HCT116 (cell line): ENCODE measurements at regions not wholly inside any gene's neighbourhood (a gene's known extent, or its start where the extent isn't known, plus 50 kb on each side); places are given as distances from the start of the nearest gene placed in this dataset.

Experiments used
- ATAC-seq: fragments of 200-7000 bp; cut with Tn5 transposase; 2 replicates; pipeline ENCODE4 v1.9.1; 2020; ENCODE audit warnings: mild to moderate bottlenecking, moderate library complexity
- BruUV-seq: library from RNA; stranded (reverse); fragments of 400-500 nt; replicated peaks from 2 replicates; lab custom pipeline; 2021; lab: Mats Ljungman, UMichigan
- CTCF ChIA-PET: fragments of 300-600 bp; sonication (Branson Sonifier 250); formaldehyde crosslinking; loops from one replicate; lab custom pipeline; 2021; ENCODE audit warnings: antibody characterized with exemption; lab: Charles Lee
- POLR2A ChIA-PET: fragments of 300-600, 350-600 bp; sonication (Branson Sonifier 250); formaldehyde crosslinking; loops from one replicate; lab custom pipeline; 2021; ENCODE audit warnings: antibody characterized with exemption; lab: Charles Lee
- RAD21 ChIA-PET, 2 experiments: fragments of 300-600 bp; sonication (Branson Sonifier 250); formaldehyde crosslinking; loops; one replicate each; lab custom pipeline; 2023; ENCODE audit warnings: low total read pairs in 2 of 2; ENCODE audit not compliant: uncharacterized antibody in 2 of 2, unreplicated experiment in 2 of 2, low non-redundant PET in 1 of 2; lab: Charles Lee
- DNase-seq: peaks from one replicate; pipeline ENCODE4 v3.0.0-alpha.2; 2010; ENCODE audit warnings: low read depth, low spot score
- H2AFZ ChIP-seq: fragments of 200-600 bp; shearing (Covaris generic), sonication (generic); 2 replicates; pipeline ENCODE4 v1.6.1; 2017; ENCODE audit warnings: low read depth, mixed run types, mixed read lengths, antibody characterized with exemption, low read length; ENCODE audit not compliant: poor library complexity, severe bottlenecking
- H3K27ac ChIP-seq: 2 replicates; pipeline ENCODE4 v1.5.1; 2012; ENCODE audit warnings: low read depth, low read length
- H3K27me3 ChIP-seq: fragments of 200-600 bp; sonication (generic); 2 replicates; pipeline ENCODE4 v1.6.1; 2016; ENCODE audit warnings: mixed run types, low read length, mixed read lengths; ENCODE audit not compliant: insufficient read depth
- H3K36me3 ChIP-seq, 2 experiments: fragments of 200-500 bp in 1 of 2; fragments of 200-600 bp in 1 of 2; sonication (Bioruptor generic) in 1 of 2; sonication (generic) in 1 of 2; 2 replicates each; pipeline versions ENCODE4 v1.5.1 to v1.6.1; 2014 to 2016; ENCODE audit warnings: low read length in 2 of 2, inconsistent platforms in 1 of 2, mixed read lengths in 1 of 2, mixed run types in 1 of 2; ENCODE audit not compliant: insufficient read depth in 2 of 2, control insufficient read depth in 1 of 2
- H3K4me1 ChIP-seq, 2 experiments: fragments of 200-600 bp in 1 of 2; sonication (generic) in 1 of 2; 2 replicates each; pipeline versions ENCODE4 v1.5.1 to v1.6.1; 2012 to 2017; ENCODE audit warnings: low read length in 2 of 2, inconsistent platforms in 1 of 2, mild to moderate bottlenecking in 1 of 2, mixed read lengths in 1 of 2, mixed run types in 1 of 2, moderate library complexity in 1 of 2; ENCODE audit not compliant: insufficient read depth in 2 of 2, control insufficient read depth in 1 of 2
- H3K4me2 ChIP-seq: fragments of 200-600 bp; sonication (generic); 2 replicates; pipeline ENCODE4 v1.6.1; 2017; ENCODE audit warnings: mixed run types, low read length, mixed read lengths
- H3K4me3 ChIP-seq, 2 experiments: fragments of 200-600 bp in 1 of 2; sonication (generic) in 1 of 2; replicated peaks in 1 of 2; 2 replicates each; pipeline ENCODE4 v1.5.1; 2011 to 2016; ENCODE audit warnings: low read length in 2 of 2, control low read depth in 1 of 2, low read depth in 1 of 2, mild to moderate bottlenecking in 1 of 2, mixed read lengths in 1 of 2, mixed run types in 1 of 2
- H3K79me2 ChIP-seq: fragments of 200-600 bp; sonication (generic); 2 replicates; pipeline ENCODE4 v1.6.1; 2017; ENCODE audit warnings: mild to moderate bottlenecking, mixed run types, low read length, moderate library complexity, mixed read lengths; ENCODE audit not compliant: insufficient read depth
- H3K9ac ChIP-seq: fragments of 200-600 bp; sonication (generic); 2 replicates; pipeline ENCODE4 v1.6.1; 2016; ENCODE audit warnings: low read length, mixed read lengths
- H3K9me2 ChIP-seq: fragments of 200-600 bp; sonication (generic), shearing (Covaris generic); 2 replicates; pipeline ENCODE4 v1.6.1; 2017; ENCODE audit warnings: mixed run types, mild to moderate bottlenecking, moderate library complexity; ENCODE audit not compliant: insufficient read depth
- H3K9me3 ChIP-seq, 2 experiments: fragments of 200-500 bp in 1 of 2; fragments of 200-600 bp in 1 of 2; sonication (Bioruptor generic) in 1 of 2; sonication (generic) in 1 of 2; 2 replicates each; pipeline ENCODE4 v1.6.1; 2014 to 2017; ENCODE audit warnings: low read length in 2 of 2, mixed read lengths in 2 of 2, inconsistent platforms in 1 of 2, low read depth in 1 of 2, mild to moderate bottlenecking in 1 of 2, mixed run types in 1 of 2, moderate library complexity in 1 of 2; ENCODE audit not compliant: control insufficient read depth in 1 of 2, insufficient read depth in 1 of 2
- H4K20me1 ChIP-seq: fragments of 200-600 bp; sonication (generic), shearing (Covaris generic); 2 replicates; pipeline ENCODE4 v1.6.1; 2017; ENCODE audit warnings: mixed run types, mild to moderate bottlenecking, moderate library complexity; ENCODE audit not compliant: insufficient read depth
- CBX3 ChIP-seq: IDR thresholded peaks from 2 replicates; pipeline ENCODE4 v1.6.1; 2012; ENCODE audit warnings: low read depth
- EZH2phosphoT487 ChIP-seq: fragments of 200-600 bp; IDR thresholded peaks from 2 replicates; pipeline ENCODE4 v1.6.1; 2018; ENCODE audit warnings: antibody characterized with exemption, borderline replicate concordance
- RAD21 ChIP-seq: IDR thresholded peaks from 2 replicates; pipeline ENCODE4 v1.6.1; 2012; ENCODE audit warnings: low read depth, mild to moderate bottlenecking
- SIN3A ChIP-seq: IDR thresholded peaks from 2 replicates; pipeline ENCODE4 v1.6.1; 2012; ENCODE audit warnings: low read depth
- SP1 ChIP-seq: IDR thresholded peaks from 2 replicates; pipeline ENCODE4 v1.6.1; 2012; ENCODE audit warnings: low read depth
- SRF ChIP-seq: IDR thresholded peaks from 2 replicates; pipeline ENCODE4 v1.6.1; 2012; ENCODE audit warnings: low read depth
- ZNF274 ChIP-seq: fragments of 200-500 bp; sonication (Bioruptor generic); IDR thresholded peaks from 2 replicates; pipeline ENCODE4 v1.6.1; 2014; ENCODE audit warnings: mild to moderate bottlenecking, low read depth, low read length, inconsistent platforms
- intact Hi-C: fragments of 100-400 bp; cut with micrococcal nuclease; formaldehyde crosslinking; loops from 2 replicates; pipeline ENCODE4 v1.10.0; 2022
- TF ChIP-seq, protein P1 (sequence below): IDR thresholded peaks from 2 replicates; pipeline ENCODE4 v1.6.1; 2012; ENCODE audit warnings: low read depth

DNA sequence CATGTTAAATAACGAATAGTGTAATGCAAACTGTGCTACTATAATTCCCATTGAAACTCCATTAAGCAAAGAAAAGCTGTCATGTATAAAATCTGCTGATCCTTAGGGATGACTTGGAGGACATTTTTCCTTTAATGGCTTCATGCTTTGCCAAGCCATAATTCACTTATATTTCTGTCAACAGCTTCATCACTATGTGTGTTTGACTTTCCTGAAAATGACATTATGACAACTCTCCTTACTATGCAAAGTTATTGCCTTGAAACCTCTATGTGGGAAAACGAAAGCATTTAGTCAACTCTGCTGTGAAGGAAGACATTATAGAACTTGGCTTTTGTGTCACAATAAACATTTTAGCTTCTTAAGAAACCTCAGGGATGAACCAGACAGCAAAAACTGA, 210.5 kb downstream of the GRXCR1 start:
- POLR2A ChIA-PET, result no interaction called here
- CTCF ChIA-PET, result no interaction called here

More for the DNA sequence above, 210.5 kb downstream of the GRXCR1 start:
- Histone ChIP-seq H3K79me2 (no peaks in the 10 kb centered on the region), H3K9me3 (peaks cover 7 to 13% of the 10 kb centered on the region in 2 experiments; a peak in 2 of 4 replicates), H3K4me3 (no peak overlapping the region), H3K36me3 (no peaks in the 10 kb centered on the region), H2AFZ (no peak overlapping the region), H3K9ac (no peak overlapping the region), H4K20me1 (no peaks in the 10 kb centered on the region), H3K4me2 (no peak overlapping the region), H3K9me2 (no peaks in the 10 kb centered on the region), H3K27ac (no peak overlapping the region), H3K4me1 (no peaks in the 10 kb centered on the region), H3K27me3 (no peaks in the 10 kb centered on the region)
- no TSS peak for BruUV-seq
- TF ChIP-seq EZH2phosphoT487 (no peak), SRF (no peak), RAD21 (no peak), SP1 (no peak), ZNF274 (no peak), SIN3A (no peak), CBX3 (no peak)
- TF ChIP-seq, protein P1, sequence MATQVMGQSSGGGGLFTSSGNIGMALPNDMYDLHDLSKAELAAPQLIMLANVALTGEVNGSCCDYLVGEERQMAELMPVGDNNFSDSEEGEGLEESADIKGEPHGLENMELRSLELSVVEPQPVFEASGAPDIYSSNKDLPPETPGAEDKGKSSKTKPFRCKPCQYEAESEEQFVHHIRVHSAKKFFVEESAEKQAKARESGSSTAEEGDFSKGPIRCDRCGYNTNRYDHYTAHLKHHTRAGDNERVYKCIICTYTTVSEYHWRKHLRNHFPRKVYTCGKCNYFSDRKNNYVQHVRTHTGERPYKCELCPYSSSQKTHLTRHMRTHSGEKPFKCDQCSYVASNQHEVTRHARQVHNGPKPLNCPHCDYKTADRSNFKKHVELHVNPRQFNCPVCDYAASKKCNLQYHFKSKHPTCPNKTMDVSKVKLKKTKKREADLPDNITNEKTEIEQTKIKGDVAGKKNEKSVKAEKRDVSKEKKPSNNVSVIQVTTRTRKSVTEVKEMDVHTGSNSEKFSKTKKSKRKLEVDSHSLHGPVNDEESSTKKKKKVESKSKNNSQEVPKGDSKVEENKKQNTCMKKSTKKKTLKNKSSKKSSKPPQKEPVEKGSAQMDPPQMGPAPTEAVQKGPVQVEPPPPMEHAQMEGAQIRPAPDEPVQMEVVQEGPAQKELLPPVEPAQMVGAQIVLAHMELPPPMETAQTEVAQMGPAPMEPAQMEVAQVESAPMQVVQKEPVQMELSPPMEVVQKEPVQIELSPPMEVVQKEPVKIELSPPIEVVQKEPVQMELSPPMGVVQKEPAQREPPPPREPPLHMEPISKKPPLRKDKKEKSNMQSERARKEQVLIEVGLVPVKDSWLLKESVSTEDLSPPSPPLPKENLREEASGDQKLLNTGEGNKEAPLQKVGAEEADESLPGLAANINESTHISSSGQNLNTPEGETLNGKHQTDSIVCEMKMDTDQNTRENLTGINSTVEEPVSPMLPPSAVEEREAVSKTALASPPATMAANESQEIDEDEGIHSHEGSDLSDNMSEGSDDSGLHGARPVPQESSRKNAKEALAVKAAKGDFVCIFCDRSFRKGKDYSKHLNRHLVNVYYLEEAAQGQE, result no peak
- RAD21 ChIA-PET, result no interaction called here
- ATAC-seq (no peak), DNase-seq (no peak)
- intact Hi-C loops, result no loop called here
